ENCODE measurements at regions not wholly inside any gene's neighbourhood (a gene's known extent, or its start where the extent isn't known, plus 50 kb on each side); places are given as distances from the start of the nearest gene placed in this dataset.

- TF ChIP-seq CTCF (IDR thresholded peaks at IDR 0.05; ENCODE audit: low read length): no peak
- no peak for TF ChIP-seq EZH2 (IDR thresholded peaks at IDR 0.05; ENCODE audit: borderline replicate concordance, low read length)
Observed at GRCh38 chr11:116548256-116548655, 224.5 kb downstream of the BUD13 start.

Data from OCI-LY1 (cell line).